Activated T-cell treated with anti-CD3 and anti-CD28 coated beads, Interleukin-2, amount 50 U/mL, for 72 hours (primary cell): ENCODE measurements at regions not wholly inside any gene's neighbourhood (a gene's known extent, or its start where the extent isn't known, plus 50 kb on each side); places are given as distances from the start of the nearest gene placed in this dataset.
A peak's percentile ranks its signal among the peaks of the same experiment; 100 is the strongest.
"Not testable (repeated sequence)": the region's sequence is repeated elsewhere in the genome, so short reads cannot be mapped to it uniquely, and the experiment has no call there.

ENCODE experiments used
- ATAC-seq, 2 donors: fragments of 150-1000 bp; cut with Tn5 transposase; replicated peaks in 1 of 2; 2 replicates each; pipeline ENCODE4 v1.10.0; 2021; ENCODE audit warnings: moderate library complexity in 2 of 2, mild to moderate bottlenecking in 1 of 2
- DNase-seq, 2 donors: peaks; one replicate each; pipeline ENCODE4 v3.0.0; 2021 to 2022; ENCODE audit warnings: mixed read lengths in 1 of 2
- H3K27ac Mint-ChIP-seq: one replicate; pipeline ENCODE4 v1.8.0; 2022; ENCODE audit warnings: mild to moderate bottlenecking, moderate library complexity, mixed read lengths
- H3K27me3 Mint-ChIP-seq: one replicate; pipeline ENCODE4 v1.8.0; 2022; ENCODE audit warnings: low read depth, mixed read lengths
- H3K36me3 Mint-ChIP-seq, 2 donors: one replicate each; pipeline ENCODE4 v1.8.0; 2022; ENCODE audit warnings: mixed read lengths in 2 of 2, mild to moderate bottlenecking in 1 of 2; ENCODE audit not compliant: insufficient read depth in 2 of 2
- H3K4me1 Mint-ChIP-seq: one replicate; pipeline ENCODE4 v1.8.0; 2022; ENCODE audit warnings: low read depth, mixed read lengths
- H3K4me3 Mint-ChIP-seq, 2 donors: one replicate each; pipeline ENCODE4 v1.8.0; 2022; ENCODE audit warnings: mild to moderate bottlenecking in 2 of 2, mixed read lengths in 2 of 2, moderate library complexity in 2 of 2
- H3K9me3 Mint-ChIP-seq, 2 donors: one replicate each; pipeline ENCODE4 v1.8.0; 2022; ENCODE audit warnings: mixed read lengths in 2 of 2

DNA sequence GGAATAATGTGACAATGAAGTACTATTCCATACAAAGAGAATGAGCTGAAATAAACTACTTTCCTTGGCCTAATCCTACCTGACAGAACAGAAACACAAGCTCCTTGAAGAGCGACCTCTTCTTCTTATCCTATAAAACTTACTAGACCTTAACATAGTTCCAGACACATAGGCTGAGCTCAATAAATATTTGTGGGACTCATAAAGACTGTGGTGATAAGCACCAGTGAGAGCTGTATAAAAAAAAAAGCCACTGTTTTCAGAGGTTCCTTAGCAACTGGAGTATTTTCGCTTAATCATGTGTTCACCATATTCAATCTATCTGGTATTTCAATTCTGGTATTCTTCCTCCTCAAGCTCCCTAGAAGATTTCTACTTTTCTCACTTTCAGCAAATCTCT lies 1129.6 kb downstream of the STPG2 start:
- DNase-seq = no peak
- Mint-ChIP-seq H3K27ac (no peak overlapping the region), H3K4me3 (no peak overlapping the region), H3K4me1 (no peaks in the 10 kb centered on the region), H3K9me3 (peaks cover 0 to 4% of the 10 kb centered on the region in 2 donors), H3K36me3 (no peaks in the 10 kb centered on the region), H3K27me3 (no peaks in the 10 kb centered on the region)
- no peak for ATAC-seq

DNA sequence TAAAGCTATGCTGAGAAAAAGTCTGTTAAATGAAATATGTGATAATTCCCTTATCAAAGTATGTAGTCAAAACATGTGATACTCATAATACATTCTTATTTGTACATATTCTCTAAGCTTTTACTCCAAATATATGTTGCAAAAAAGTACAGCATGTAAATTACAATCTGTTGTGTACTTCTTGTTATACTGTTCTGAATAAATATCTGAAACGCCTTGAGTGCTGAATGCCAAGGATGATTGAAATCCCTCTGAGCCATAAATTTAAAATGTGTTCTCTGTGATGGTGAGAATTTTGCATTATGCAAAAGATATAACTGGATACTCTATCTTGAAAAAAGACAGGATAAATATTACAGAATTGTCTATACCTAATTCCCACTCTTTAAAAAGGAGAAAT lies 1128.0 kb downstream of the STPG2 start:
- Mint-ChIP-seq H3K4me3 (no peak overlapping the region), H3K9me3 (peaks cover 0 to 5% of the 10 kb centered on the region in 2 donors), H3K27ac (no peak overlapping the region), H3K4me1 (no peaks in the 10 kb centered on the region), H3K27me3 (no peaks in the 10 kb centered on the region), H3K36me3 (no peaks in the 10 kb centered on the region)
- DNase-seq = no peak
- no peak for ATAC-seq

- H3K4me1 Mint-ChIP-seq = no peaks in the 10 kb centered on the region
- no peaks in the 10 kb centered on the region for H3K27me3 Mint-ChIP-seq
- H3K9me3 Mint-ChIP-seq = peaks cover 0 to 5% of the 10 kb centered on the region in 2 donors
- H3K4me3 Mint-ChIP-seq = no peak overlapping the region
- H3K27ac Mint-ChIP-seq = no peak overlapping the region
- H3K36me3 Mint-ChIP-seq = no peaks in the 10 kb centered on the region
- no peak for DNase-seq
- no peak for ATAC-seq
These were observed 1126.9 kb downstream of the STPG2 start for GRCh38 chr4:97016186-97016907.

- Mint-ChIP-seq H3K27ac (no peak overlapping the region), H3K27me3 (no peaks in the 10 kb centered on the region), H3K4me3 (no peak overlapping the region), H3K36me3 (no peaks in the 10 kb centered on the region), H3K9me3 (peaks cover 6 to 12% of the 10 kb centered on the region in 2 donors), H3K4me1 (no peaks in the 10 kb centered on the region)
- no peak for DNase-seq
- no peak for ATAC-seq
These were observed 1115.4 kb downstream of the STPG2 start for GRCh38 chr4:97027728-97028410.

GRCh38 chr4:97028785-97029184 lies 1114.5 kb downstream of the STPG2 start:
- Mint-ChIP-seq H3K27me3 (no peaks in the 10 kb centered on the region), H3K4me1 (no peaks in the 10 kb centered on the region), H3K36me3 (no peaks in the 10 kb centered on the region), H3K4me3 (no peak overlapping the region), H3K27ac (no peak overlapping the region), H3K9me3 (peaks cover 4 to 6% of the 10 kb centered on the region in 2 donors)
- DNase-seq (no peak), ATAC-seq (no peak)

DNA sequence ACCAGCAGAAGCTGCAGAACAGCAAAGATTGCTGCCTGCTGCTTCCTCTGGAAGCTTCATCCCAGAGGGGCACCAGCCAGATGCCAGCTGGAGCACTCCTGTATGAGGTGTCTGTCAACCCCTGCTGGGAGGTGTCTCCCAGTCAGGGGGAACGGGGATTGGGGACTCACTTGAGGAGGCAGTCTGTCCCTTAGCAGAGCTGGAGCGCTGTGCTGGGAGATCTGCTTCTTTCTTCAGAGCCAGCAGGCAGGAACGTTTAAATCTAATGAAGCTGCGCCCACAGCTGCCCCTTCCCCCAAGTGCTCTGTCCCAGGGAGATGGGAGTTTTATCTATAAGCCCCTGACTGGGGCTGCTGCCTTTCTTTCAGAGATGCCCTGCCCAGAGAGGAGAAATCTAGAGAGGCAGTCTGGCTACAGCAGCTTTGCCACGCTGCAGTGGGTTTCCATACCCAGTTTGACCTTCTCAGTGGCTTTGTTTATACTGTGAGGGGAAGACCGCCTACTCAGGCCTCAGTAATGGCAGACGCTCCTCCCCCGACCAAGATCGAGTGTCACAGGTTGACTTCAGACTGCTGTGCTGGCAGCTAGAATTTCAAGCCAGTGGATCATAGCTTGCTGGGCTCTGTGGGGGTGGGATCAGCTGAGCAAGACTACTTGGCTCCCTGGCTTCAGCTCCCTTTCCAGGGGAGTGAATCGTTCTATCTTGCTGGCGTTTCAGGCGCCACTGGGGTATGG lies 1105.7 kb downstream of the STPG2 start:
- H3K36me3 Mint-ChIP-seq, H3K9me3 Mint-ChIP-seq, H3K4me3 Mint-ChIP-seq, H3K4me1 Mint-ChIP-seq, H3K27me3 Mint-ChIP-seq, H3K27ac Mint-ChIP-seq, ATAC-seq: not testable (repeated sequence)
- DNase-seq = peak in 1 of 2 donors; percentile 0

DNA sequence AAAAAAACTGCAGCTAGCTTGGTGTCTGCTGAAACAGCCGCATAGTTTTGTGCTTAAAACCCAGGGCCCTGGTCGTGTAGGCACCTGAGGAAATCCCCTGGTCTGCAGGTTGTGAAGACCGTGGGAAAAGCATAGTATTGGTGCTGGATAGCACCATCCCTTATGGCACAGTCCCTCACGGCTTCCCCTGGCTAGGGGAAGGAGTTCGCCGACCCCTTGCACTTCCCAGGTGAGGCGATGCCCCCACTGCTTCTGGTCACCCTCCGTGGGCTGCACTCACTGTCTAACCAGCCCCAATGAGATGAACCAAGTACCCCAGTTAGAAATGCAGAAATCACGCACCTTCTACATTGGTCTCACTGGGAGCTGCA lies 1105.1 kb downstream of the STPG2 start:
- Mint-ChIP-seq H3K4me3 (no peak overlapping the region), H3K27me3 (no peaks in the 10 kb centered on the region), H3K36me3 (no peaks in the 10 kb centered on the region), H3K9me3 (peaks cover 2 to 5% of the 10 kb centered on the region in 2 donors), H3K27ac (no peak overlapping the region), H3K4me1 (no peaks in the 10 kb centered on the region)
- ATAC-seq (no peak), DNase-seq (no peak)

DNA sequence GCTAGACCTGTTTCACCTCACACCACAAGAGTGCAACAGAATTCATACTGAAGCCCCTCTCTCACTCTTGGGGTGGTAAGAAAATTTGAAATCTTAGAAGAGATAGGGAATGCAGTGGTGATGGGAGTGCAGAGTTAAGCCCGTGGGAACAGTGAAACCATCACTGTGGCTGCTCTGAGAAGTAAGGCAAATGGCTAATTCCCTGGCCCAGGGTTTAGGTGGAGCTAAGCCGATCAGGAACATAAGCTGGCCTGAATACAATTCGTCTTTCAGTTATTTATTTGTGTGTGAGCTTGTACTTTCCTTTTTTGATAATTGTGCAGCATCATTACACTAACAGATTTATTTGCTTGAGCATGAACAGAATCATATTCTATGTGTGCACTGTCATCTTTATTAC lies 1070.6 kb downstream of the STPG2 start:
- H3K9me3 Mint-ChIP-seq = peaks cover 2 to 6% of the 10 kb centered on the region in 2 donors
- no peak overlapping the region for H3K4me3 Mint-ChIP-seq
- H3K27me3 Mint-ChIP-seq = no peaks in the 10 kb centered on the region
- ATAC-seq = no peak
- no peak overlapping the region for H3K27ac Mint-ChIP-seq
- H3K36me3 Mint-ChIP-seq = no peaks in the 10 kb centered on the region
- DNase-seq = no peak
- H3K4me1 Mint-ChIP-seq = no peaks in the 10 kb centered on the region

- Mint-ChIP-seq H3K27ac (no peak overlapping the region), H3K4me3 (no peak overlapping the region), H3K27me3 (no peaks in the 10 kb centered on the region), H3K9me3 (peaks cover 2 to 6% of the 10 kb centered on the region in 2 donors), H3K4me1 (no peaks in the 10 kb centered on the region), H3K36me3 (no peaks in the 10 kb centered on the region)
- DNase-seq = no peak
- ATAC-seq = no peak
These were observed 1070.1 kb downstream of the STPG2 start for GRCh38 chr4:97073194-97073593.

DNA sequence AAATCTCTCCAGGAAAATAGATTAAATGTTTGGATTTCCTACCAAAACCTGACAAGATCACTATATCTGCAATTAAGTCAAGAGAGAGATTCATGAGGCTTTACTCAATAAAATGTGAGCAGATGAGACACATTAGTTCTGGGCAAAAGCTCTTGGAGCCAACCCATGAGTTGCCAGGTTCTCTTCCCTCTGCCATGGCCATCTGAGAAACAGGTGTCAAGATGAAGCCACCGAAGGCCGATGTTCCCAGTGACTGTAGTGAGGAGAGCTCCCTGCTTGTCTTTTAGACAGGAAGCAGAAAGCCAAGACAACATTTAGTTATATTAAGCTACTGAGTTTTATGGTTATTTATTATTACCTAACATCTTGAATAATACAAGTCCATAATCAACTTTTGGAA lies 1068.7 kb downstream of the STPG2 start:
- ATAC-seq = no peak
- Mint-ChIP-seq H3K27ac (no peak overlapping the region), H3K4me1 (no peaks in the 10 kb centered on the region), H3K27me3 (no peaks in the 10 kb centered on the region), H3K36me3 (no peaks in the 10 kb centered on the region), H3K9me3 (peaks cover 2 to 6% of the 10 kb centered on the region in 2 donors), H3K4me3 (no peak overlapping the region)
- no peak for DNase-seq

DNA sequence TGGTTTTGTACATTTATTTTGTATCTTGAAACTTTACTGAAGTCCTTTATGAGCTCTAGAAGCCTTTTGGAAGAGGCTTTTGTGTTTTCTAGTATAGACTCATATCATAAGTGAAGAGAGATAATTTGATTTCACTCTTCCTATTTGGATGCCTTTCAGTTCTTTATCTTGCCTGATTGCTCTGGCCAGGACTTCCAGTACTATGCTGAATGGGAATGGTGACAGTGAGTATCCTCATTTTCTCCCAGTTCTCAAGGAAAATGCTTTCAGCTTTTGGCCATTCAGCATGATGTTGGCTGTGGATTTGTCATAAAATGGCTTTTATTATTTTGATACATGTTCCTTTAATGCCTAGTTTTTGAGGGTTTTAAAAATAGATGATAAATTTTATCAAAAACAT lies 1061.3 kb downstream of the STPG2 start:
- Mint-ChIP-seq H3K4me3 (no peak overlapping the region), H3K36me3 (no peaks in the 10 kb centered on the region), H3K27me3 (no peaks in the 10 kb centered on the region), H3K9me3 (peaks cover 8% of the 10 kb centered on the region in 2 donors), H3K27ac (no peak overlapping the region), H3K4me1 (no peaks in the 10 kb centered on the region)
- ATAC-seq (no peak), DNase-seq (no peak)

DNA sequence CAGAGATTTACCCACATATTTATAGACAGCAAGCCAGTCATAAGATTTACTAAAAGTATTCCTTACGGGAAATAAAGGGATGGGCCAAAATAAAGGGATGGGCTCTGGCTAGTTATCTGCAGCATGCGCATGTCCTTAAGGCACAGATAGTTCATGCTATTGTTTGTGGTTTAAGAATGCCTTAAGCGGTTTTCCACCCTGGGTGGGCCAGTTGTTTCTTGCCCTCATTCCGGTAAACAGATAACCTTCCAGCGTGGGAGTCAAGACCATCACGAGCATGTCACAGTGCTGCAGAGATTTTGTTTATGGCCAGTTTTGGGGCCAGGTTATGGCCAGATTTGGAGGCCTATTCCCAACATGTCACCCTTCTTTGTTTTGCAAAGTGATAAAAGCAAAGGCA lies 1046.2 kb downstream of the STPG2 start:
- not testable (repeated sequence) for H3K27me3 Mint-ChIP-seq, H3K27ac Mint-ChIP-seq, H3K9me3 Mint-ChIP-seq, H3K4me1 Mint-ChIP-seq, ATAC-seq, DNase-seq, H3K4me3 Mint-ChIP-seq, H3K36me3 Mint-ChIP-seq

DNA sequence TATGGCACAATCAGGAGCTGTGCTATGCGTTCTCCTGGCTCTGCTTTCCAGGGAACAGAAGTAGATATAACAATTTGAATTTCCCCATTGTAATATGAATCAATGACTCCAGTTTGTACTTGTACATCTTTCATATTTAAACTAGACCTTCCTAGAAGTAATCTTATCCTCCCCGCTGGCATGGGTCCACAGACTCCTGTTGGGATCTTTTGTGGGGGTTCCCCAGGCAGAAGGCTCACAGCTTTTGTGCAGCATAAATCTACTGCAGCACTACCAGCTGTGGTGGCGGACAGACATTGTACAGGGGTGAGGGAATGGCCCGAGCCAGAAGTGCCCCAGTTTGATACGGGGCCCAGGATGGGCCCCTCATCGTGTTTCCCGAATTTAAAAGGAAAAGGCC lies 1042.1 kb downstream of the STPG2 start:
- not testable (repeated sequence) for H3K4me1 Mint-ChIP-seq, H3K36me3 Mint-ChIP-seq, DNase-seq, ATAC-seq, H3K27me3 Mint-ChIP-seq, H3K4me3 Mint-ChIP-seq, H3K27ac Mint-ChIP-seq, H3K9me3 Mint-ChIP-seq
